Activated T-helper 1 cell treated with anti-CD3 and anti-CD28 coated beads, Interleukin-12 subunit alpha, Interleukin-12 subunit beta, Interleukin-2, Interleukin-4 antibody, amounts not matched to agents 30 ng/mL and 10 ng/mL and 1 ng/mL, durations not matched to agents 14 hours and 24 hours and 36 hours (primary cell): ENCODE measurements at regions not wholly inside any gene's neighbourhood (a gene's known extent, or its start where the extent isn't known, plus 50 kb on each side); places are given as distances from the start of the nearest gene placed in this dataset.

ENCODE experiments used
- DNase-seq: peaks from one replicate; pipeline ENCODE4 v3.0.0; 2021; ENCODE audit warnings: low spot score
- H3K27ac Mint-ChIP-seq: one replicate; pipeline ENCODE4 v1.8.0; 2021; ENCODE audit warnings: mild to moderate bottlenecking, mixed read lengths
- H3K27me3 Mint-ChIP-seq: one replicate; pipeline ENCODE4 v1.8.0; 2022; ENCODE audit warnings: mild to moderate bottlenecking, moderate library complexity, mixed read lengths; ENCODE audit not compliant: insufficient read depth
- H3K36me3 Mint-ChIP-seq: one replicate; pipeline ENCODE4 v1.8.0; 2021; ENCODE audit warnings: low read depth, mixed read lengths
- H3K4me1 Mint-ChIP-seq: one replicate; pipeline ENCODE4 v1.8.0; 2021; ENCODE audit warnings: low read depth, mixed read lengths
- H3K4me3 Mint-ChIP-seq: one replicate; pipeline ENCODE4 v1.8.0; 2021; ENCODE audit warnings: mild to moderate bottlenecking, moderate library complexity, mixed read lengths
- H3K9me3 Mint-ChIP-seq: one replicate; pipeline ENCODE4 v1.8.0; 2021; ENCODE audit warnings: mixed read lengths
- intact Hi-C: fragments of 100-400 bp; cut with micrococcal nuclease; formaldehyde crosslinking; loops from one replicate; pipeline ENCODE4 v1.15.1; 2024

DNA sequence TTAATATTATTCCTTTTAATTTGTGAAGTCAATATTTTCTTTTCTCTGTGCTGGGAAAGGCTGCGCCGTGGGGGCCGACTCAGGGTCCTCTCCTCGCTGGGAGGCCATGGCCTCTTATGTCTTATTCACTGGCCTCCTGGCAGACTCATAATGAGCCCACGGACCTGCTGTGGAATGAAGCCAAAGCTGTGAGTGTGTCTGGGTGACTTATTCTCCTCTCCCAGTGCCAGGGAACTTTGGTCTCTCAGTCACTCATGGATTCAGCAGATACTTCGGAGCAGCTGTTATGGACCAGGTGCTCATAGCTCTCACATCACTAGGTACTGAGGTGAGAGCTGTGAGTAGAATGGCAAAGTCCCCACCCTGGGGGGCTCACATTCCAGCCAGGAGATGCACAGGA is 297.6 kb downstream of the CDH26 start:
- Mint-ChIP-seq H3K4me3 (no peak overlapping the region), H3K36me3 (no peaks in the 10 kb centered on the region), H3K27me3 (no peaks in the 10 kb centered on the region), H3K9me3 (no peaks in the 10 kb centered on the region), H3K27ac (no peak overlapping the region), H3K4me1 (no peaks in the 10 kb centered on the region)
- intact Hi-C loops: no loop called here
- DNase-seq: no peak

DNA sequence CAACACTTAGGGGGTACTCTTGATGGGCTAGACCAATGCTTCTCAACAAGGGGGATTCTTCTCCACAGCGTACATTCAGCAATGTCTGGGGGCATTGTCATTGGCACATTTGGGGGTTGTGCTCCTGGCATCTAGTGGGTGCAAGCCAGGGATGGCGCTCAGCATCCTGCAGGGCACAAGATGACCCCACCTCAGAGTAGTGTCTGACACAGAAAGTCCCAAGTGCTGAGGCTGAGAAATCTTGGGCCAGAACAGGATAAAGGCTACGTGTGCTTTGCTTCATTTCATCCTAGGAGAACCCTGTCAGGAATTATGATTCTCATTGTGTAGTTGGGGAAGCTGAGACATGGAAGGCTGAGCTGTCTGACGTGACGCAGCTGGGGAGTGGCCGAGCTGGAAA is 298.6 kb downstream of the CDH26 start:
- no peaks in the 10 kb centered on the region for H3K9me3 Mint-ChIP-seq
- no peaks in the 10 kb centered on the region for H3K27me3 Mint-ChIP-seq
- H3K36me3 Mint-ChIP-seq: no peaks in the 10 kb centered on the region
- no peak overlapping the region for H3K4me3 Mint-ChIP-seq
- H3K27ac Mint-ChIP-seq: no peak overlapping the region
- H3K4me1 Mint-ChIP-seq: no peaks in the 10 kb centered on the region
- intact Hi-C loops: no loop called here
- no peak for DNase-seq

DNA sequence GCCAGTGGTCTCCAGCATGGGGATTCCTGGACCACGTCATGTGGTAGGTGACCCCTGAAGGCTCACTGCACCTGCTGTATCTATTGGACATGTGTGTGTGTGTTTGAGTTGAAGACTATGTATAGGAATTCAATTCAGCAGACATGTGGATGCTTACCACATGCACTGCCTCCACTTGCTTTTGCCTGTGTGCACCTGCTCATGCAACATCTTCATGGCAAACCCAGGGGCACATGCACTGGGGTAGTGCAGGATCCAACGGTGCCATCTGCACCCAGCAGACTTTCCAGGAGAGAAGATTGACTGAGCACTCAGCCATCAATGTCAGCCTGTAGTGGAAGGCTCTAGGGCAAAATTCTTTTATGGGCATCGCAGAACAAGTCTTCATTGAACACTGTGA is 299.4 kb downstream of the CDH26 start:
- Mint-ChIP-seq H3K4me3 (no peak overlapping the region), H3K27ac (no peak overlapping the region), H3K27me3 (no peaks in the 10 kb centered on the region)

DNA sequence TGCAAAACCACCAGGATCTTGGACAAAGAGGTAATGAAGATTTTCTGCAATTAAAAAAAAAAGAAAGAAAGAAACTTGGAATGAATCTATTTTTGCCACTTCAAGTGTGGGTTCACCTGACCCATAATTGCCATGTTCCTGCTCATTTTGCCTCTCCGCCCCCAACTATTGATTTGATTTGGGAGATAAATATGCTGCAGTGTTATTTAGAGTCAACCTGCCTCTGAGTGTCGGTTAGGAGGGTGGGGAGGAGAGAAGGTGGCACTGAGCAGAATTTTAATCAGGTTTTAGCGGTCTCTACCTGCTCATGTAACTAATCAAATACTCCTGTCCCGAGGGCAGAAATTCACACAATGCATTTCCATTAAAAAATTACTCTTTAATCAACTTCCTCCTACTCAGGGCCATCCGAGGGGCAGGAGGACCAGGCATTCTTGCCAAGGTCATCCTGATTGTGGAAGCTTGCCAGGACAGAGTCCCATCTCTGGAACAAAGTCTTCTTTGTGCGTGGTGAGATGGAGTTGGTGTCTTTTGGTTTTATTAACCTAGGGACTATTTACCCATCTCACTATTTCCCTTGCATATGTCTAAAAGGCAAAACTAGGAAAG is 300.1 kb downstream of the CDH26 start:
- Mint-ChIP-seq H3K9me3 (no peaks in the 10 kb centered on the region), H3K27ac (no peak overlapping the region)
- DNase-seq: no peak

More for the DNA sequence above, 299.4 kb downstream of the CDH26 start:
- Mint-ChIP-seq H3K9me3 (no peaks in the 10 kb centered on the region), H3K4me1 (no peaks in the 10 kb centered on the region), H3K36me3 (no peaks in the 10 kb centered on the region)
- no peak for DNase-seq
- intact Hi-C loops: no loop called here

DNA sequence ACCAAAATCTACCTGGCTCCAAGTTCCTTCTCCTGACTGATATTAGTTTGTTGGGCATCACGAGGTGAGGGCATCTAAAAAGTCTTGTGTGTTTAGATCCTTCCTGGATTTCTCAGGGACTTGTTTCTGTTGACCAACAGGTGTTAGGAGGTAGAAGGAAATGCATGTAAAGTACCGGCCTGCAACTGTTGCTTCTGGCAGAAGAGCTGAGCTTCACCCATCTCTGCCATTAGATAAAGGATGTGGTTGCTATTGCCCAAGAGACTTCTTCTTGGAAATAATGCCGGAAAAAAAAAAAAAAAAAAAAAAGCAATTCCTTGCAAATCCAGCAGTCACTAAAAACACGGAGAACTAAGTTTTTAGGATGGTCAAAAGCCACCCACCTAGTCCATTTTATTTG is 303.1 kb downstream of the CDH26 start:
- Mint-ChIP-seq H3K27me3 (no peaks in the 10 kb centered on the region), H3K4me1 (no peaks in the 10 kb centered on the region), H3K4me3 (no peak overlapping the region), H3K27ac (no peak overlapping the region), H3K36me3 (no peaks in the 10 kb centered on the region), H3K9me3 (no peaks in the 10 kb centered on the region)
- DNase-seq: no peak
- intact Hi-C loops: no loop called here

More for the DNA sequence above, 300.1 kb downstream of the CDH26 start:
- H3K4me1 Mint-ChIP-seq: no peaks in the 10 kb centered on the region
- H3K4me3 Mint-ChIP-seq: no peak overlapping the region
- intact Hi-C loops: no loop called here
- no peaks in the 10 kb centered on the region for H3K36me3 Mint-ChIP-seq
- H3K27me3 Mint-ChIP-seq: no peaks in the 10 kb centered on the region

GRCh38 chr20:60262967-60263603 is 304.9 kb downstream of the CDH26 start:
- Mint-ChIP-seq H3K4me1 (no peaks in the 10 kb centered on the region), H3K36me3 (no peaks in the 10 kb centered on the region), H3K4me3 (no peak overlapping the region), H3K27me3 (no peaks in the 10 kb centered on the region), H3K27ac (no peak overlapping the region), H3K9me3 (no peaks in the 10 kb centered on the region)
- DNase-seq: peak; percentile 12
- intact Hi-C loops: loop anchor here (1.0 kb wide), 3 partner anchors 52 to 206 kb away; no protein-coding TSS in a partner anchor

DNA sequence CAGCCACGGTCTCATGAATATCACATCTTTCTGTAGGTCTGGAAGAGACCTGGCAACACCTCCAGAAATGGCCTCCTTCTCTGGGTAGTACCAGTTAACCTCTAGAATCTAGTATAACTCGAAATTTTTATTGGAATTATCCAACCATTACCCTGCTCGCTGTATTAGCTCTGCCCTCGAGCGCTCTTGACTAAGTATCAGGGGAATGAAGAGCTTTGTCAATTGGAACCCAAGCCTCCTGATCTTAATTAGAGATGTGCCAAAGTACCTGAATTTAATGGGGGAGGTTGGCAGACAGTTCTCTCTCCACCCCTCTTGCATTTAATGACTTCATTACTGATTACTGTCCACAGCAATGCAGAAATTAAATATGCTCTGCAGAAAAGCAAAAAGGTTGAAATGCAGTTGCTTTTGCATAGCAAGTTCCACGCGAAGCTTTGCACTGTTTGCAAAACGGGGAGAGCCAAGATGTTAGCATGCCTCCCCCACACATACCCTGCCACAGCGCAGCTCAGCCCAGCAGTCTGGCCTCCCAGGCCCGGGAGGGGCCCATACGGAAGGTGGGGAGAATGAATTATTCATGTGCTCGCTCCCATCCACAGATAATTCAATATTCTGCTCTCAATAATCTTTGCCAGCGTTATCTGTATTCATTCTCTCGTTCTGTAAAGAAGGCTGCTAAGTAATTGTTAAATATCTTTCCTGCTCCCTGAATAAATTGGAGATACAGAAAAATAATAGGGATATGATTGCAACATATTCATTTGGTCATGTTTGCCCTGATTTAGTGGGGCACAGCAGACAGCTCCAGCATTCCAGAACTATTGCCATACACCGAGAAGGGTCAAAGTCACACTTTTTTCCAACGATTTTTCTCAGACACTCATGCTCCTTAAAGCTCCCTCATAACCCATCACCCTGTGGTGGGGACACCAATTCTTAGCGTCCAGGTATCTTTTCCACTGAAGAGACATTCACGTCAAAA is 305.8 kb downstream of the CDH26 start:
- DNase-seq: no peak
- H3K36me3 Mint-ChIP-seq: no peaks in the 10 kb centered on the region
- no peak overlapping the region for H3K4me3 Mint-ChIP-seq
- H3K27me3 Mint-ChIP-seq: no peaks in the 10 kb centered on the region
- no peaks in the 10 kb centered on the region for H3K4me1 Mint-ChIP-seq
- H3K9me3 Mint-ChIP-seq: no peaks in the 10 kb centered on the region
- intact Hi-C loops: loop anchor here (1.0 kb wide), 3 partner anchors 53 to 207 kb away; no protein-coding TSS in a partner anchor
- no peak overlapping the region for H3K27ac Mint-ChIP-seq

GRCh38 chr20:60266177-60266823 is 308.1 kb downstream of the CDH26 start:
- no peaks in the 10 kb centered on the region for H3K4me1 Mint-ChIP-seq
- H3K27ac Mint-ChIP-seq: no peak overlapping the region
- DNase-seq: no peak
- intact Hi-C loops: no loop called here
- no peaks in the 10 kb centered on the region for H3K36me3 Mint-ChIP-seq
- H3K4me3 Mint-ChIP-seq: no peak overlapping the region
- H3K27me3 Mint-ChIP-seq: no peaks in the 10 kb centered on the region
- no peaks in the 10 kb centered on the region for H3K9me3 Mint-ChIP-seq

- Mint-ChIP-seq H3K27ac (no peak overlapping the region), H3K4me3 (no peak overlapping the region), H3K4me1 (no peaks in the 10 kb centered on the region), H3K36me3 (no peaks in the 10 kb centered on the region), H3K27me3 (peaks cover 3% of the 10 kb centered on the region), H3K9me3 (no peaks in the 10 kb centered on the region)
- intact Hi-C loops: no loop called here
- no peak for DNase-seq
Measured at GRCh38 chr20:60268491-60268890, 310.3 kb downstream of the CDH26 start.

GRCh38 chr20:60269573-60270162 is 311.4 kb downstream of the CDH26 start:
- Mint-ChIP-seq H3K27ac (no peak overlapping the region), H3K27me3 (peaks cover 7% of the 10 kb centered on the region), H3K4me1 (no peaks in the 10 kb centered on the region), H3K4me3 (no peak overlapping the region), H3K9me3 (no peaks in the 10 kb centered on the region), H3K36me3 (no peaks in the 10 kb centered on the region)
- no peak for DNase-seq
- intact Hi-C loops: no loop called here

- H3K36me3 Mint-ChIP-seq: no peaks in the 10 kb centered on the region
- DNase-seq: no peak
- H3K4me3 Mint-ChIP-seq: no peak overlapping the region
- no peaks in the 10 kb centered on the region for H3K9me3 Mint-ChIP-seq
- H3K27ac Mint-ChIP-seq: no peak overlapping the region
- H3K4me1 Mint-ChIP-seq: no peaks in the 10 kb centered on the region
- intact Hi-C loops: no loop called here
- H3K27me3 Mint-ChIP-seq: peaks cover 7% of the 10 kb centered on the region
Measured at GRCh38 chr20:60270341-60270740, 312.1 kb downstream of the CDH26 start.

- intact Hi-C loops: no loop called here
- H3K36me3 Mint-ChIP-seq: no peaks in the 10 kb centered on the region
Measured at GRCh38 chr20:60271597-60271996, 313.4 kb downstream of the CDH26 start.

More at GRCh38 chr20:60271597-60271996, 313.4 kb downstream of the CDH26 start:
- no peak for DNase-seq
- Mint-ChIP-seq H3K9me3 (no peaks in the 10 kb centered on the region), H3K4me3 (no peak overlapping the region), H3K4me1 (no peaks in the 10 kb centered on the region), H3K27ac (no peak overlapping the region), H3K27me3 (peaks cover 7% of the 10 kb centered on the region)
